HG02588 (cell line): ENCODE measurements at regions not wholly inside any gene's neighbourhood (a gene's known extent, or its start where the extent isn't known, plus 50 kb on each side); places are given as distances from the start of the nearest gene placed in this dataset.

Experiments
- ATAC-seq: cut with Tn5 transposase; IDR thresholded peaks from one replicate; pipeline ENCODE4 v1.9.1; 2021; ENCODE audit warnings: mild to moderate bottlenecking, moderate library complexity; ENCODE audit not compliant: unreplicated experiment

DNA sequence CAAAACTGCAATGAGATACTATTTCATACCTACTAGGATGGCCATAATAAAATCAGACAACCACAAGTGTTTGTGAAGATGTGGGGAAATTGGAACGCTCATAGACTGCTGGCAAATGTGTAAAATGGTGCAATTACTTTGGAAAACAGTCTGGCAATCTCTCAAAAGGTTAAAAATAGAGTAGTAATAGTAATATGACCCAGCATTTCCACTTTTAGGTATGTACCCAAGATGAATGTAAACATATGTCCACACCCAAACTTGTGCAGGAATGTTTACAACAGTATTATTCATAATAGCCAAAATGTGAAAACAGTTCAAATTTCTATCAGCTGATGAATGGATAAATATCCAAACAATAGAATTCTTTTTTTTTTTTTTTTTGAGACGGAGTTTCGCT lies 731.6 kb upstream of the ANKRD30A start:
- no peak for ATAC-seq

DNA sequence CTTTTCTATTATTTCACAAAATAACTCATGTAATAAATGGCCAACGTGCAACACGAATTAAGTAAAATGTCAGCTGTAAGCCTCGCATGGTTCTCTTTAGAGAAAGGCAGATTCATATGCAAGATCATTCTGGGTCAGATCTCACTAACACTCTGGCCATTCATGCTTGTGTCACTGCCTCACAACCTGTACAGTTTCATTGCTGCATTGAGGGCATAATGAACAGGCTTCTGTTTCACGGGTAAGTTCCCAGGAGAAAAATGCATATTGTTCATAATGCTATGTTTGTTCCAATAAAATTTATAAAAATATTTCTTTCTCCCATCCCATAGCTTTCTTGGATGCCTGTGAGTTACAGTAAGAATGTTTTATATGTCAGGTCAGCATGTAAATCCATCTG lies 734.0 kb upstream of the ANKRD30A start:
- ATAC-seq = no peak

- no peak for ATAC-seq
Measured at GRCh38 chr10:36390221-36390620, 735.2 kb upstream of the ANKRD30A start.

- ATAC-seq = no peak
Measured at GRCh38 chr10:36388166-36388565, 737.2 kb upstream of the ANKRD30A start.

GRCh38 chr10:36385693-36386092 lies 739.7 kb upstream of the ANKRD30A start:
- ATAC-seq = no peak

- no peak for ATAC-seq
Measured at GRCh38 chr10:36383349-36383748, 741.3 kb upstream of the FZD8 start.

GRCh38 chr10:36381748-36382147 lies 739.7 kb upstream of the FZD8 start:
- ATAC-seq = no peak

GRCh38 chr10:36380538-36380937 lies 738.4 kb upstream of the FZD8 start:
- no peak for ATAC-seq

- no peak for ATAC-seq
Measured at GRCh38 chr10:36375107-36375506, 733.0 kb upstream of the FZD8 start.

DNA sequence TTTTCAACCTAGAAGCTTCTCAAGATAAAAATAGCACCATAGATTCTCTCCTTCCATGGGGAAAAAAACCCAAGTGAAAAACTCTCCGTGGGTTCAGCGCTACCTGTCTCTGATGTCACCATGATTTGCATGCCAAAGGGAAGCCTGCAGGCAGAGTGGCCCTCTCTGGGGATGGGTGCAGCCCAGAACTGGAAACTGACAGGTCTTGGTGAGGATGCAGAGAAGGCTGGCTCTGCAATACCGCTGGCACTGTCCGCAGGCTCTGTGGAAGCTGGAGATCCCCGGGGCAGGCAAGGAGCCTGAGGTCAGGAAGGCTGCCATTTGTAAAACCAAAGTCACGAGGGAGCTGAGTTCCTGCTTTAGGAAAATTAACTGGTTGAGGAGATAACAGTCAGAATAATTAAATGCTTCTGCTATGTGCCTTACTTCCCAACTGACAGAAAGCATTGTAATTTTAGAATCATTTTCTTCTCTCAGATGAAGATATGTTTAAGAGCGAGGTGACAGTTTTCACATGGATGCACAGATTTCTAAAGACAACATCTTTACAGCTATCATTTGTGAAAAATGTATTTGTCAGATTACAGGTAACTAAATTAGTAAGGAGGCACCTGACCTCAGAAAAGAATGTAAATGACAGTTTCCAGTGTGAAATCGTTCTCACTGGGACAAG lies 731.5 kb upstream of the FZD8 start:
- ATAC-seq = no peak

DNA sequence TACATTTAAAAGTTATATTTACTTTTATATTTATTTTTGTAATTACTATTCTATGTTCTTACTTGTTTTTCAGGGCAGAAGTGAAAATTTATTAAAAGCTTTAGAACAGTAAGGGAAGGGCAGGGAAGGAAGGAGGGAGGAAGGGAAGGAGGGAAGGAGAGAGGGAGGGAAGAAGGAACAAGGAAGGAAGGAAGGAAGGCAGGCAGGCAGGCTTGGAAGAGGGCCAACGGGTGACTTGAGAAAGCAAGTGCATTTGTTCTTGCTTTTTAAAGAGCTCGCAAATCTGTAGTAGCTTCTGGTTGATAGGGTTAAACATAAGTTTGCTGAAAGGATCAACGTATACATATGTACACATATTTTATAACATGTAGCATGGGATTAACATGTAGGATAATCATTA lies 725.3 kb upstream of the FZD8 start:
- ATAC-seq = no peak

GRCh38 chr10:36366843-36367242 lies 724.7 kb upstream of the FZD8 start:
- ATAC-seq = no peak

DNA sequence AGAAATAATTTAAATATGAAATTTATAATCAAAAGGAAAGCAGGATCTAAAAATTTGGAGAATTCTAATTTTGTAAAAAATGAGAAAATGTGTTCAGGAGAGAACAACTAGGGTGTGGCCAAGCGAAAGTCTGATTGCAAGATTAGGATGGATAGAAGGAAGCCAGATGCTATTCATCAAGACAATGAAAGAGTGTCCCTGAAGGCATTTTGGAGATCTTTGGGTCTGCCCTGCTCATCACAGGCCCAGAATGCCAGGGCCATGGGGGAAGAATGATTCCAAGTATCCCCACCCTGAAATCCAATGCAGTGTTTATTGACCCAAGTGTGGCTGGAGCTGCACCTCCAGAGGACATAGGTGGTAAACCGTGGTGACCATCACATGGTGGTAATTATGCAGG lies 724.0 kb upstream of the FZD8 start:
- no peak for ATAC-seq

DNA sequence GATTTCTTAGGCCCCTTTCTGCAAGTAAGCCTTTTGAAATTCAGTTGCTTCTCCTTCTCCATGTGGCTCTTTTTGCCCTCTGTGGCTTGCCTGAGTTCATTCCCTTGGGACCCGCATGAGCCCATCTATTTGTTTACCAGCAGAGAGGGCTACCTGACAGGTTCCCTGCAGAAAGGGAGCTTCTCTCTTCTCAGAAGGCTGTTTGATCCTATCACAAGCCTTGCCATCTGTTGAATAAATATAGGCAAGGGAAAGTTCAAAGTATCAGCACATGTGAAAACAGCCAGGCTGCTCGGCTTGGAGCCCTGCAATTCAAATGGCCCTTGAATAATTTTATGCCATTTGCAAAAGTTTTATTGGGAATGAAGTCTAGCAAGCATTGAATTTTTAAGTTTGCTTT lies 720.2 kb upstream of the FZD8 start:
- no peak for ATAC-seq

GRCh38 chr10:36358736-36359135 lies 716.6 kb upstream of the FZD8 start:
- ATAC-seq = no peak

- no peak for ATAC-seq
Measured at GRCh38 chr10:36354633-36355032, 712.5 kb upstream of the FZD8 start.

- ATAC-seq = no peak
Measured at GRCh38 chr10:36351159-36351558, 709.1 kb upstream of the FZD8 start.

GRCh38 chr10:36349445-36350078 lies 707.5 kb upstream of the FZD8 start:
- no peak for ATAC-seq

GRCh38 chr10:36345807-36346206 lies 703.7 kb upstream of the FZD8 start:
- no peak for ATAC-seq

GRCh38 chr10:36345175-36345533 lies 703.1 kb upstream of the FZD8 start:
- ATAC-seq = no peak

DNA sequence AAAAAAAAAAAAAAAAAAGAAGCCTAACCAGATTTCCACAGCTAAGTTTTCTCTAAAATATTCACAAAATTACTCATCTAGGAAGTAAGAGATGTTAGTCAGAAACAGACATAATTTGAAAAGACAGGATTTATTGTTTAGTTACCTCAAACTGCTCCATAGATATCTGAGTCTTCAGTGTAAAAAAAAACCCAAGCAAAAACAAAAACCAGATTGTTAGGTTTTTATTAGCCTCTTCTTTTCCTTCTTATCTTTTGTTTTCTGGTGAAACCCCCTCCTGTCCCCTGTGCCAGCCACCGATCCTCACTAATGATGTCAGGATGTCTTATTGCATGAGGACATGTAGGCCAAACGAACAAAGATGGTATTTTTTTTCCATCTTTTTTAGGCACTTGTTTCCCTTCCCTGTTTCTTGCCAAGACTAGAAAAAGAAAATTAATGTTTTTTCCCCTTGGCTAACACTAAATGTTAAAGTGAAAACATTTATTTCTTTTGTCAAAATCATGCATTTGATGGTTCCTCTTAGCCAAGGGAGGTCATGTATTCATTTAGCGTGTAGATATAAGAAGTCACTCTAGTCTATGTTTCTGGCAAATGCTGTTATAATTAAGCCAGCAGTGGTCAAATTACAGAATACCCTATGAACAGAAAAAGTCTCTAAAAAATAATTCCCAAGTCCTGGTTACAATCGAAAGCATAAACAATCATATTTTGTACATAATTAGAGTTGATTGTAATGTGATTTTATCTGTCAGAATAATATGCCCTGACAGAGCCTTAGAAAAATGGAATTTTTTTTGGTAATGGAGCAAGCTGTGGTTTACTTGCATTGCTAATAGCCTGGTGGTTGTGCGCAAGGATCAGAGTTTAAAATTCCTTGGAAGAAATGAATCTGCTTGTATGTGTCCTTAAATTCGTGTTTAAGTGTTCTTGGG lies 702.4 kb upstream of the FZD8 start:
- no peak for ATAC-seq

DNA sequence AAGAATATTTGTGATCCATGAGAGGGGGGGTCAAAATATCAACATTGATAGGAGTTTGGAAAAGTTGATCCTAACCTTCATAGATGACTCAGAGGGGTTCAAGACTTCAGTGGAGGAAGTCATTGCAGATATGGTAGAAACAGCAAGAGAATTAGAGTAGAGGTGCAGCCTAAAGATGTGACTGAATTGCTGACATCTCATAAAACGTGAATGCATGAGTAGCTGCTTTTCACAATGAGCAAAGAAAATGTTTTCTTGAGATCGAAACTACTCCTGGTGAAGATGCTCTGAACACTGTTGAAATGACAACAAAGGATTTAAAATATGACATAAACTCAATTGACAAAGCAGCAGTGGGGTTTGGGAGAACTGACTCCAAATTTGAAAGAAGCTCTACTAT lies 700.7 kb upstream of the FZD8 start:
- no peak for ATAC-seq
